ENCODE measurements at regions not wholly inside any gene's neighbourhood (a gene's known extent, or its start where the extent isn't known, plus 50 kb on each side); places are given as distances from the start of the nearest gene placed in this dataset.

GRCh38 chr1:38758820-38759219 lies 100.8 kb downstream of the RRAGC start:
- H3K4me3 ChIP-seq (ENCODE audit: low read depth, low read length): no peak overlapping the region
- TF ChIP-seq CTCF (conservative IDR thresholded peaks at IDR 0.05; ENCODE audit: low read depth, low read length): no peak
- no peak for DNase-seq (ENCODE audit: low read depth)

GRCh38 chr1:38746941-38747600 lies 112.5 kb downstream of the RRAGC start:
- DNase-seq (ENCODE audit: low read depth): no peak
- no peak overlapping the region for H3K4me3 ChIP-seq (ENCODE audit: low read depth, low read length)
- TF ChIP-seq CTCF (conservative IDR thresholded peaks at IDR 0.05; ENCODE audit: low read depth, low read length): no peak

GRCh38 chr1:38746402-38746935 lies 113.1 kb downstream of the RRAGC start:
- no peak for DNase-seq (ENCODE audit: low read depth)
- no peak overlapping the region for H3K4me3 ChIP-seq (ENCODE audit: low read depth, low read length)
- TF ChIP-seq CTCF (conservative IDR thresholded peaks at IDR 0.05; ENCODE audit: low read depth, low read length): no peak

GRCh38 chr1:38745476-38746401 lies 113.8 kb downstream of the RRAGC start:
- no peak for TF ChIP-seq CTCF (conservative IDR thresholded peaks at IDR 0.05; ENCODE audit: low read depth, low read length)
- no peak for DNase-seq (ENCODE audit: low read depth)

GRCh38 chr1:38744452-38745350 lies 114.9 kb downstream of the RRAGC start:
- no peak for TF ChIP-seq CTCF (conservative IDR thresholded peaks at IDR 0.05; ENCODE audit: low read depth, low read length)
- H3K4me3 ChIP-seq (ENCODE audit: low read depth, low read length): no peak overlapping the region

More at GRCh38 chr1:38745476-38746401, 113.8 kb downstream of the RRAGC start:
- H3K4me3 ChIP-seq (ENCODE audit: low read depth, low read length): no peak overlapping the region

GRCh38 chr1:38743184-38743583 lies 116.4 kb downstream of the RRAGC start:
- no peak for TF ChIP-seq CTCF (conservative IDR thresholded peaks at IDR 0.05; ENCODE audit: low read depth, low read length)
- no peak overlapping the region for H3K4me3 ChIP-seq (ENCODE audit: low read depth, low read length)
- no peak for DNase-seq (ENCODE audit: low read depth)

More at GRCh38 chr1:38744452-38745350, 114.9 kb downstream of the RRAGC start:
- no peak for DNase-seq (ENCODE audit: low read depth)
